Activated CD4-positive, CD25-positive, alpha-beta regulatory T cell treated with anti-CD3 and anti-CD28 coated beads, Interleukin-2, amount 50 U/mL, for 16 hours (primary cell): ENCODE measurements at regions not wholly inside any gene's neighbourhood (a gene's known extent, or its start where the extent isn't known, plus 50 kb on each side); places are given as distances from the start of the nearest gene placed in this dataset.

ENCODE experiments used
- DNase-seq: peaks from one replicate; pipeline ENCODE4 v3.0.0-alpha.2; 2020; ENCODE audit warnings: low read depth, low spot score

DNA sequence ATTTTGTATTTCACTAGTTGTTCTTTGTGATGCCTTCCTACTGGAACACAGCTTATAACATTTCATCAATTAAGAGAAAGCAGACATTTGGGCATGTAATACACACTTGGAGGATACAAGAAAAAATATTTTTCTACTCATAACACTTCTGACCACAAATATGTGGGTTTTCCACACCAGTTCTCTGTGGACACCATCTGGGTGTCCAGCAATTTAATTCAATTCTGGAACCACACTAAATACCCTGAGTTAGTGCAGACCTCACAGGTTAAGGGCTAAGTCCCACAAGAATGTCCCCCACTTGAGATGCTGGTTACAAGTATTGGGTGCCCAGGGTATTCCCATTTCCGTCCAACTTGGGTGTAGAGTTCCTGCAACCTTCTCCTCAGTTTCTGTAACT, 91.1 kb upstream of the SKOR2 start:
- DNase-seq: no peak

DNA sequence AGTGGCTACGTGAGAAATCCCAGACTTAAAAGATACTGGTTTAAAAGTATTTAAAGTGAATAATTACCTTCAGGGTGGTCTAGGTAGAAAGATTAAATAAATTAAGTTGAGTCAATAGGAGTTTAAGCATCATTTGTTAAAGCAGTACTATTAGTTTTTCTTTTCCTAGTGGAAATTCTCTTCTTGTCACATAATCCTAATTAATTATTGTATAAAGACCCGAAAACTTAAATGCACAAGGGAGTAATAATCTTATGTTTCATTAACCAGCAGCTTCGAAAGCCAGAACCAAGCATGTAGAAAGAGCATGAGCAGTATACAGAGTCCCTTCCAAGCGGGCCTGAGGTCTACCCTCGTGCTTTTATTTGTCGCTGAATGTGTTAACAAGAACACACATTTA, 90.2 kb upstream of the SKOR2 start:
- no peak for DNase-seq

DNA sequence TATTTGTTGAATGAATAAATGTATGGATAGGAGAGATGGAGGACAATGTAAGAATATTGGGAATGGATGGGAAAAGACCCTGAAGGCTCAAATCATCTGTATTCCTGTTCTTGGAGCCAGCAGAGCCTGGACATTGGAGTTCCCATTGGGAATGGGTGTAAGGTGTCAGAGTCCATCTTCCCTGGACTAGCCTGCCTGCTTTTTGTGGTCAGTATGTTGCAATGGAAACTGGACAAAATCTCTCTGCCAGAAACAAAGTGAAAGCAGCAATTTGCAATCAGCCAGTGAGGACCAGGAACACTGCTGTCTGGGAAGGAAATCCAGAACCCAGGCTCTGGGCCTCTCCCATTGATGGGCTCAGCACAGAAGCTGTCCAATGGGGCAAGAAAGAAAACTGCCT, 83.5 kb upstream of the SKOR2 start:
- DNase-seq: no peak

DNA sequence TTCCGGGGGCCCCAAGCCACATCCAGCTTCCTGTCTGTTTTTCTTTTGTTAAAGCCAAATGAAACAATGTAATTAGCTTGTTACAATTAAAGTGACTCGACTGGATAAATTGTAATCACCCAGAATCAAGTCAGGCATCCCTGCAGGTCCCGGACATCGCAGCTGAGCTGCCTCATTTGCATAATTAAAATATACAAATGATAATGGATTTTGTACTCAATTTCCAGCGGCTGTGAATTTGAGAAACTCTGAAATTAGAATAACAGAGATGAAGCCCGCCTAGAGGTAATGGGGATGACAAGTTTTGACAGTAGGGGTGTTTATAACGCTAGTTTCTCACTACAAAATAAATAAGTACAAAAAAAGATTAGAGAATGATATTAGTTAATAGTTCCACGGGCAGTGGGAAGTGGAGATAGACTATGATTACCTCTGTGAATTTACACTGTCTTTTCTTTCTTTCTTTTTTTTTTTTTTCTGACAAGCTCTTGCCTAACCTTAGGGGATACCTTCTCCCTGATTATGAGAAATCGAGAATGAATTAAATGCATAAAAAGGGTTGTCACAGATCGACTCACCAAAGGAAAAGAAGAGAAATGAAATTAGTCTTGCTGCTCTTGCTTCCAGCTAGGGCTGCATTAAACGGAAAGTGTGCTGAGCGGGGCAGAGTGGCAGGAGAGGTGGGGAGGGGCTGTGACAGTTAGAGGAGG, 82.6 kb upstream of the SKOR2 start:
- no peak for DNase-seq

DNA sequence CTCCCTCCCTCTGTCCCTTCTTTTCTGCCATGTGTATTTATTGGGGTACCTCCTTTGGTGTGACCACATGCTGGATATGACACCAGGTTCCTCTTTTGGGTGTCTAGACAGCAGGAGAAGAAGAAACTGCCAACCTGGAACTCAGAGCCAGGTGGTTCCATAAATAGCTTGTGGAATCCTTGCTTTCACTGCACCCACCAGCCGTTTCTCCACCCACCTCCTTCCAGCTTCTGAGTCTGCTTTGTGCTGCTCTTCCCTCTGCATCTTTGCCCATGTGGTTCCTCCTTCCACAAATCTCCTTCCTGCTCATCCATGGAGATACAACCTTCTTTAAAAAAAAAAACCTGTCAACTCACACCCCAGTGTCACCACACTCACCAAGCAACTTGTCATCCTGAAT, 80.2 kb upstream of the SKOR2 start:
- DNase-seq: no peak

DNA sequence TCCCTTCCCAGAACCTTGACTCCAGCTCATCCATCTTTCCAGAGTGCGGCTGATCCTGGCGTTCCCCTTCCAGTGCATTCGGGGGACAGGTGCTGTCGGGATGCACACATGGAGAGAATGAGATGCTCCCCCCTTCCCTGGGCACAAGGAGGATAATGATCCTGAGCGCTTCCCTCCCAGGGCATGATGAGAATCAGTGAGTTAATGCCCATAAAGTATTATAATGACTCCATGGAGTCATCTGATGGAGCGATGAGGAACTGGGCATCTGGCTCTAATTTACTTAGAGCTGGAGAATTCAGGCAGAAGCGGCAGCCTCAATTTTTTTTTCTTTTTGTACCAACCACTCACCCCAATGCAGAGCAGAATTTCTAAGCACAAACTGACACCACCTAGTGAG, 79.6 kb upstream of the SKOR2 start:
- DNase-seq: no peak

DNA sequence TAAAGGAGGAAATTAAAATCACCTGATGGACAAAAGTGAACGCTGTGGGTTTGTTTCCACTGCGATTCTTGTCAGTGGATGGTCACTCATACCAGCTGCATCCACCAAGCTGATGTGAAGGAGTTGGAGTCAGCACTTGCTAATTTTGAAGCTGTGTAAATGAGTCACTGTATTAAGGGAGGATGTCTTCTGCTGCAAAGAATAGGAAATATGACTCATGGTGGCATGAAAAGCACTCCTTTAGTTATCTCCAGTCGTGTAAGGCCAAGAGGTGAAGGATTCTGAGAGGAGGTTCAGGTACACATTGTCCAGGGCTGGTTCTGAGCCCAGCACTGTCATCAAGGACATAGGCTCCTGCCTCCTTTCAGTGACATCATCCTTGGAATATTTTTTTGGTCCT, 71.7 kb upstream of the SKOR2 start:
- DNase-seq: no peak

DNA sequence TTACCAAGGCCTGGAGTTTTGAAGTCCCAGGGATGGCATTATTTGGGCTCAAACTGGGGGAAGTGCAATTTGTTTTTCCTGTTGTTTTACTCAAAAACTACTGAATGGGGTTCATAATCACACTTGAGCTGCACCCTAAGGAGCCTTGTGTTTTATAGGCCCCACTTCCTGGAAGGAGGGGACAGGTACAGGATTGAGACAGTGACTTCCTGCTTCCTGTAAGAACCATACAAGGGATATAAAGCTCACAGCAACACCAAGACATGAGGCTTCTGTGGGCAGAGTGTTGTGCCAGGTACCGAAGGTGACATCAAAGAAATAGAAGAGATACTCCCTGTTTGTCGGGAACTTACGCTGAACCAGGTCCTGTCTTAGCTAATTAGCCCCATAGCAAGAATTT, 70.4 kb upstream of the SKOR2 start:
- DNase-seq: no peak

DNA sequence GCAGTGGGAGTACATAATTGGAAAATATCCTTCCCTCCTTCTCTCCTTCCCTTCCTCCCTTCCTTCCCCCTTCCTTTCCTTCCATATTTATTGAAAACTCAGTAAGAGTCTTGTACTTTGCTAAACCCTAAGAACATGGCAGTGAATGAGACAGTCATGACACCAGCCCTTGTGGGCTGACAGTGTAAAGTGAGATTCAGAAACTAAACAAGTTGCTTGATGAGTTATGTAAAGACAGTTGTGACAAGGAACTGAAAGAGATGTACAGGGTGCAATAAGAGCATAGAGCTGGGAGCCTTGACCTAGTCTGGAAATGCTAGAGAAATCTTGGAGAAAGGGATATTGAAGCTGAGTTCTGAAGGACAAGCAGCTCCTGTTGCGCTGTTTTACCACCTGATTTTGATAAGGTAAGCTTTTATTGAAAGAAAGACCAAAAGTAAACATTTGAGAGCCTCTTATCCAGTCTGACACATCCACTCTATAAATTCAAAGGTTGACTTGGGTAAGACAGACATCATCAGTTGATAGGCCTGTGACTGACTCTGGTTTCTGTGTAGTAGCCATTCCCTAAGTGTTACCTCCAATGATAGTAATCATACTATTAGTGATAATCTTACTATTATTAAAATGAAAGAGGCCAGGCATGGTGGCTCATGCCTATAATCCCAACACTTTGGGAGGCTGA, 66.5 kb upstream of the SKOR2 start:
- no peak for DNase-seq

DNA sequence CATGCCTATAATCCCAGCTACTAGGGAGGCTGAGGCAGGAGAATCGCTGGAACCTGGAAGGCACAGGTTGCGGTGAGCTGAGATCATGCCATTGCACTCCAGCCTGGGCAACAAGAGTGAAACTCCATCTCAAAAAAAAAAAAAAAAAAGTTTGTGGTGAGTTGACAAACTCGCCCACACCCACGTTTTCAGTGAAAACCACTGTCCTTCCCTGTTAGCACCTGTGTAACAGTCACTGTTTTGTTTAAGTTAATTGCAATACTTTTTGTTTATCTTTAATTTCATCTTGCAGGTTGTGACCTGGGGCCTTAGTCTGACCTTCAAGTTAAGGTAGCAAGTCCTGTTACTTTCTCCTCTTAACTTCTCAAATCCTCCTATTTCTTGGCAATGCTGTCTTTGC, 65.5 kb upstream of the SKOR2 start:
- no peak for DNase-seq

DNA sequence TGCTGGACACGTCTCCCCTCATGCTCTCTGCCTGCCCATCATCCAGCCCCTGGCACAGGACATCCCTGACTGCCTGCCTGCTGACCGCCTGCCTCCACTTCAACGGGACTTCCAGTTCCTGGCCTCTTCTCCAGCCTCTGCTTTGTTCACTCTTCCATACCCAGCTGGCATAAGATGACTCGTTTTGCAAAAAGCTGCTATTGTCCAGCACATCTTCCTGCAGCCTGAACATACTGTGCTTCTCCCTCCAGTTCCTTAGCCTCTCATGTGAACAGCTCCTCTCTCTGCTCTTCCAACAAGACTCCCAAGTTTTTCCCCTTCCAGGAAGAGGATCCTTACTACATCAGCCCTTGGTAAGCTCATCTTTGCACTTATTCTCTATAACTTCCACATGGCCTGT, 62.4 kb upstream of the SKOR2 start:
- DNase-seq: no peak

DNA sequence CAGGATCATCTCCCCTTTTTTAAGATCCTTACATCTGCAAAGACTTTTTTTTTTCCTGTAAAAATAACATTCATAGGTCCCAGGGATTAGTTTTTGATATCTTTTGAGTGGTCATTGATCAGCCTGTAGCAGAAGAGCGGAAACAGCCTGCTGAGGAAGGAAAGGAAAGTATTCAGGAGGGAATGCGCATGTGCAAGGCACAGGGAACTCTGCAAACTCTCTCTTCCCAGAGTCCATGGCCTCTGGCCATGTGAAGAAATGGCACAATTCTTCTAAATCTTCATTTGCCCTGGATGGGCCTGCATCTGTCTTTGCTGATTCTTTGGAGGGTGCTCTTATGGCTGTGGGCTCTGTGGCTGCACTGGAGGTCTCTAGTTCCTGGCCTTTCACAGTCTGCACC, 60.1 kb upstream of the SKOR2 start:
- DNase-seq: no peak
